ENCODE measurements at regions not wholly inside any gene's neighbourhood (a gene's known extent, or its start where the extent isn't known, plus 50 kb on each side); places are given as distances from the start of the nearest gene placed in this dataset.

DNA sequence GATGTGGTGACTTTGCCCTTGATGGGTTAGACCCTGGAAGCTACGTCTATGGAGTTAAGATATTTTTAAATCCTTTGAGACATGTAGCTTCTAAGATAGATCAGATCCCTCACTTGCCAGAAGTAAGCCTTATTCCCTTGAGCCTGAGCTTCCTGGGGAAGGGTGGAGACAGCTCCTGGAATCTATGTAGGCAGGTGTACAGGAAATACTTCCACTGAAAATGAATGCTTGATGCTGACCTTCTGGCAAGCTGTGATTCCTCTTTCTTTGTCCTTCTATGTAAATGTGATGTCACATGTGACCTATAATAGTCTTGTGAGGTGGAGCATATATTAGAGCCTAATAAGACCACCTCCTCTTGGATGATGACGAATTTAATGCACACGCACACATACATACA lies 1152.0 kb upstream of the ACO1 start (continued):
- TF ChIP-seq USF2 (IDR thresholded peaks at IDR 0.05; ENCODE audit: low read length) (no peak), TEAD4 (IDR thresholded peaks at IDR 0.05; ENCODE audit: low read depth, low read length) (no peak), NANOG (IDR thresholded peaks at IDR 0.05; ENCODE audit: insufficient read depth, low read depth, low read length, poor library complexity, severe bottlenecking) (no peak), TCF12 (IDR thresholded peaks at IDR 0.05; ENCODE audit: low read depth, low read length) (no peak)
